GM18507 (cell line): ENCODE measurements at regions not wholly inside any gene's neighbourhood (a gene's known extent, or its start where the extent isn't known, plus 50 kb on each side); places are given as distances from the start of the nearest gene placed in this dataset.
"Not testable (repeated sequence)": the region's sequence is repeated elsewhere in the genome, so short reads cannot be mapped to it uniquely, and the experiment has no call there.

Source experiments
- DNase-seq: peaks from one replicate; pipeline ENCODE4 v3.0.0; 2011; ENCODE audit warnings: low read depth; ENCODE audit not compliant: insufficient read length; ENCODE audit errors: extremely low spot score
- FAIRE-seq: peaks from 2 replicates; lab custom pipeline; 2011; peaks lifted over from hg19 to GRCh38; lab: Jason Lieb, UNC

DNA sequence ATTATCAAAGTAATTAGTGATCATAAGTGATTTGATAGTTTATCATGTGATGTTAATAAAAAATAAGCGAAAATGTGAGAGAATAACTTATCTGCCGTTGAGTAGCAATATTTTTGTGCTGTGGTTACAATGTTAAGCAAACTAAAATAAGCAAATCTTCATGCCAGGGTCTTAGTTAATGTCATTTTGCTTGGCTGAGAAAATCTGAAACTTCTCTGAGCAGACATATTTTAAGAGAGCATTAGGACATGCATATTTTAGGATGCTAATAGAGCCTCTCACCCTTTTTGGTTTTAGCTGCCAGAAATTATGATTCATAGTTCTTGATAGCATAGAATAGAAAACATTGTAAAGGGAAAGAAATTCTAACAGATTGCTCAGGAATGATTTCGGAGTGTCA is 233.5 kb upstream of the ZEB2 start:
- DNase-seq: no peak
- FAIRE-seq: no peak

- DNase-seq: no peak
- FAIRE-seq: no peak
Observed at GRCh38 chr2:144751142-144751905, 231.4 kb upstream of the ZEB2 start.

GRCh38 chr2:144749188-144749587 is 229.3 kb upstream of the ZEB2 start:
- FAIRE-seq (no peak), DNase-seq (no peak)

- FAIRE-seq: no peak
Observed at GRCh38 chr2:144748443-144748842, 228.5 kb upstream of the ZEB2 start.

DNA sequence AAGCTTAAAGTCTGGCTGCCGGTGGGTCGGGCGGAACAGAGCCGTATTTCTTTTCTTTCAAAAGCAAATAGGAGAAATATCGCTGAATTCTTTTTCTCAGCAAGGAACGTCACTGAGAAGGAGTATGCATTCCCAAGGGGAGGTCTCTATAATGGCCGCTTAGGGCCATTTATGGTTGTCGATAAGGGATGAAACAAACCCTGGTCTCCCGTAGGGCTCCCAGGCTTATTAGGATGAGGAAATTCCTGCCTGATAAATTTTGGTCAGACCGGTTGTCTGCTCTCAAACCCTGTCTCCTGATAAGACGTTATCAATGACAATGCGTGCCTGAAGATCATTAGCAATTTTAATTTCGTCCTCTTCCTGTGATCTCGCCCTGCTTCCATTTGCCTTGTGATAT is 227.7 kb upstream of the ZEB2 start:
- DNase-seq: no peak
- no peak for FAIRE-seq

More at GRCh38 chr2:144748443-144748842, 228.5 kb upstream of the ZEB2 start:
- DNase-seq: no peak

- no peak for DNase-seq
- FAIRE-seq: no peak
Observed at GRCh38 chr2:144745424-144745823, 225.5 kb upstream of the ZEB2 start.

DNA sequence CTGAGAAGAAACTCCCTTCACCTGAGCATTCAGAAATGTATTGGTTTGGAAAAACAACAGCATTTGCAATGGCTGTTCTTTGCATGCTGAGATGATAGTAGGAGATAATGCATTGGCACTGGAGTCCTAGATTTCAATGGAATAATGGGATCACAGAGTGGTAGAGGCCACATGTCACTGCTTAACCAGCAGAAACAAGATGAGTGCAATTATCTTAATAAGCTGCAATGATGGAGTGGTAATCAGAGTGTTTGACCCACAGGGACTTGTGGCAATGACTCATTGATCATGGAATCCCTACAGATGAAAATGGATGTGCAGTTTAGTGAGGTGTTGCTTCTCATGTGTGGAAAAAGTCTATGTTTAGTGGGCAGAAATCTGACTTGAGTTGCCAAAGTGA is 218.8 kb upstream of the ZEB2 start:
- no peak for DNase-seq
- FAIRE-seq: no peak

DNA sequence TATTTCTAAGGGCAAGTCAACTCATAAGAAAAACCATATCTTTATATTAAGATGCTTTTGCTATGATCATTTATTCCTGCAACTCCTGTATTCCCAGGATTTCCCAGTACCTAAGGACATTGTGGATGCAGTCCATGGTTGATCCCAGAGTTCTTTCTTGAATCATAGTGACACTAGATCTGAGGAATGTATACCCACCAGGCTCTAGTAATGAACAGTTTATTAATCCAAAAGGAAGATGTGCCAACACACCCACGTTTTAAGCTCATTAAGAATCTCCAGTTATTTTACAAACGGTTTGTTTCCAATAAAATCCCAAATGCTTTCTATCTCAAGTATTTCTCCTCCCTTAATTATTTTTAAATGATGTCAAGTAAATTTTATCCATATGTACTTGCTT is 210.8 kb upstream of the ZEB2 start:
- DNase-seq (no peak), FAIRE-seq (no peak)

- not testable (repeated sequence) for FAIRE-seq, DNase-seq
Observed at GRCh38 chr2:144724460-144724859, 204.5 kb upstream of the ZEB2 start.

DNA sequence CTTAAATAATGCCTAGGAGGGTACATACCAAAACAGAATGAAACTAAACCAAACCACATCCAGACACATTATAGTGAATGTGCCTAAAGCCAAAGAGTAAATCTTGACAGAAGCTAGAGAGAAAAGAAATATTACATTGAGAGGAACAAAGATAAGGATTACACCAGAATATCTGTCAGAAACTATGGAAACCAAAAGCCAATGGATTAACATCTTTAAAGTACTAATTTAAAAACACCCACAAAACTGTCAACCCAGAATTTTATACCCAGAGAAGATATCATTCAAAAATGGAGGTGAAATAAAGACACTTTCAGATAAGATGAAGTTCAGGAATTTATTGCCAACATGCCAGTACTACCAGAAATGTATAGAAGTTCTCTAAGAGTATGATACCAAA is 198.5 kb upstream of the ZEB2 start:
- FAIRE-seq: no peak
- DNase-seq: no peak

DNA sequence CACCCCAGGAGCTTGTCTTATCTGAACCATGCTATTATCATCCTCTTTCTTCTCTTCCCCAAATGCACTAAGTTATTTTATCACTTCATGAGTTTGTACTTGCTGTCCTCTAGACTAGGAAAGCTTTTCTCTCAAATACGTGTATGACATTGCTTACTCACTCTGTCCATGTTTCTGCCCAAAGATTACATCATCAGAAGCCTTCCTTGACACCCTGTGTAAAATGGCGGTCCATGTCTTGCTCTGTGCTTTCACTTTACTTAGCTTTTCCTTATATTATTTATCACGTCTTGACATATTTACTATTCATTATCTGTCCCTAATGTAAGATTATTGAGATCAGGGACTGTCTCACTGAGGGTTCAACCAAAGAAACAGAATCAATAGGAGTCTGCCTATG is 196.1 kb upstream of the ZEB2 start:
- DNase-seq (no peak), FAIRE-seq (no peak)

- FAIRE-seq (no peak), DNase-seq (no peak)
Observed at GRCh38 chr2:144713410-144713809, 193.5 kb upstream of the ZEB2 start.

- no peak for FAIRE-seq
- no peak for DNase-seq
Observed at GRCh38 chr2:144712550-144712940, 192.6 kb upstream of the ZEB2 start.

DNA sequence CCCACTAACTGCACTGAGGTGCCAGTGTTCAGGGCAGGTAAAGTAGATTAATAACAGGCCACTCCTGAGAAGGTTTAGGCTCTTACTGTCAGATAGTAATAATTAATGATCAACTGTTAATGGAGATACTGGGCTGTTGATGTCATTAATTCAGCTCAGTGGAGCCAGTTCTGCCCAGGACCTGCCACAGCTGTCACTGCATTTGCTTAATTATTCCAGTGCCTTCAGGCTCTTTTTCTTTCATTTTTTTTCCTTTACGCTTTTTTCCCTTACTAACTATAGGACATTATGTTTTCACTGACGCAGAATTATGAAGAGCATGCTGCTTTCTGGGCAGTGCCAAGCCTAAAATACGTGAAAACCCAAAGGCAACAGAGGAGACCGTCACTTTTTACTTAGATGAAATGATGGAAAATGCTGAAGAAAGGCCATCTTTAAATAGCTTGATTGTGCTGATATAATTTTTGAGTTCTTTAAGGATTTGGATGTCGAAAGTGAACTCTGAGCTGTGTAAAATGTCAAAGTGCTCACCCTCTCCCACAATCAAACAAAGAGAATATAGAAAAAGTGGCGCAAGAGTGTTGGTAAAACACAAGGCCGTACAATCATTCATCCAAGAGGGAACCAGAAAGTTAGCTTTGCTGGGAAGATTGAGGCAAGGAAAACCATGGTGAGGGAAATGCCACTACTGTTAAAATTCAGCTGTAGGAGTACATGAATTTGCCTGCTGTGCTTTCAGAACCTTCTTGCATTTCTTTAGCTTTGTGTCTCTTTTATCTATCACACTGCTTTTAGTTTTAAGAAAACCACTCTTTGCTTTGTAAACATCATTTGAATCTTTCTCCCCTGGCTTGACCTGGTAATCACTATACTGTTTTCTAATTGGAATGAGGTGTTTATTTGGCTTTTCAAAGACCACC is 192.0 kb upstream of the ZEB2 start:
- DNase-seq (no peak), FAIRE-seq (no peak)

- no peak for FAIRE-seq
- DNase-seq: no peak
Observed at GRCh38 chr2:144711084-144711483, 191.2 kb upstream of the ZEB2 start.

DNA sequence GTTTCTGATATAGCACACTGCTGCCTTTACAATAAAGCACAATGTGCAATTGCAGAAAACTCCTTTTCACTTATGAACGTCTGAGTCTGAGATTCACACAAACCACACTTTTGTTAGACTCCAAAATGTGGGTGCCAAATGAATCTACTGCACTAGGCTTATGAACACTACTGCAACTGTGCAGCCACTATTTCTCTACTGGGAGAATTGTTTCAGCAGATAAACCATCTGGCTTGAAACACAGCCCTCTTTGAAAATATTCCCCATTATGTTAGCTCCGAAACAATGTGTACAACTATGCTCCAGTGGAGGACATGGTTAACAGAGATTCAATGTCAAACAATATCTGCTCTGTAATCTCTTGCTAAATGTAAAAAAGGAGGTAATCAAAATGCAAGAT is 188.7 kb upstream of the ZEB2 start:
- FAIRE-seq (no peak), DNase-seq (no peak)

DNA sequence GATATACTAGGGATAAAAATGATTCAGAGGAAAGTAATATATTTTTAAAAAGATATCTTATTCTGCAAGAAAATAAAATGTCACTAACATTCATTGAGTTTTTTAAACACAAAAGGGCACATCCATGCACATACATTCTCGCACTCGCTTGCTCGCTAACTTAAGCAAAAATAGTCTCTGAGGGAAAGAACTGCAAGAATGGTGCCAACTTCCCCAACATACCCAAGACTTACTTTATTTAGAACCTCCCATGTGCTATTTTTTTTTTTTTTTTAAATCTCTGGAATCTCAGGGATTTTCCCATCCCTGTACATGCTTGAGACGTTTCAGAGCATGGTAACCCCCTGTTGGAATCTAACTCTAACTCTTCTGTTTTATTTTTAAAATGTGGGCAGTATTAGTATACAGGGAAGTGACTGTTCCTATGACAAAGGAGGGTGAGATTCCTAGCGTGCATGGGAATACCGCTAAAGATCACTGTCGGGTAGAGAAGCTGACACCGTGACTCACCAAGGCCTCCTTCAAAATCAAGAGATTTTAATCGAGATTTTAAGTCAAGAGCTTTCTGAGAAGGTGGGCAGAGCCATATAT is 187.9 kb upstream of the ZEB2 start:
- DNase-seq: no peak
- no peak for FAIRE-seq

GRCh38 chr2:144706647-144707046 is 186.7 kb upstream of the ZEB2 start:
- FAIRE-seq: no peak

DNA sequence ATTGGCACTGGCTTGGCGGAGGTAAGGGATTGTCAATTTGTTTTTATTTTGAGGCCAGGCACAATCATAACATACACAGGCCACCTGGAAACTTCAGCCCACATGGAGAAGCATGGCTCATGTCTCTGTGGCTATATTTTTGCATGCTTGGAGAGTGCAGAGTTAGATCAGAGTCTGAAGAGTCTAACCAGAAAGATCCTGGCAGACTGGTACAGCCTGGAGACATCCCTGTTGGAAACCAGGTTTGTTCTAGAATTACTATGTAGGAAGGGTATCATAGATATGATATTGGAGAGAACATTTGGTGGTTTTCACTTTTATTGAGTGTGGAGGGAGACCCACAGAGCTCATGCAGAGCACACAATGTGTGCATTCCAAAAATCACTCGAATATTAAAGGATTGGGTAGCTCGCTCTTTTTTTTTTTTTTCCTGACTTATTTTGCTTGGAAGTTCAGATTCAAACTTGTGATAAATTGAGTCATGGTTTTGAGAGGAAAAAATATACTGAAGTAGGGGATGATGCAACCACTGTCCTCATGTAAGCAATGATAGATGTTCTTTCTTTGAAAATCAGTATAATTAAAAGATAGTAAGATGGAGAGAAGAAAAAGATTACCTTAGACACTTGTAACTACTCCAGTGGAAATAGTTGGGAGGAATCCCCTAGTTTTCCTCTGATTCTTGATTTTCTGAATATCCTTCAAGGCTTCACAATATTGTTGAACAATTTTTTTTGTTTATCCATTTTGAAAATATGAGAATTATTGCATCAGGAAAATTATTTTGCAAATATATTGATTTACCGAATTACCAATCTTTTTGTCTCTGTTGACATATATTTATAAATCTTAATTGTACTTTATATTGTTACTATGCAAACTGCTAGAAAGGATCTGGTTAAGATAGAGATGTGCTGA is 185.7 kb upstream of the ZEB2 start:
- FAIRE-seq: no peak

More at GRCh38 chr2:144706647-144707046, 186.7 kb upstream of the ZEB2 start:
- DNase-seq: no peak

More for the DNA sequence above, 185.7 kb upstream of the ZEB2 start:
- DNase-seq: no peak
